ENCODE measurements at regions not wholly inside any gene's neighbourhood (a gene's known extent, or its start where the extent isn't known, plus 50 kb on each side); places are given as distances from the start of the nearest gene placed in this dataset.
"Not testable (repeated sequence)": the region's sequence is repeated elsewhere in the genome, so short reads cannot be mapped to it uniquely, and the experiment has no call there.

DNA sequence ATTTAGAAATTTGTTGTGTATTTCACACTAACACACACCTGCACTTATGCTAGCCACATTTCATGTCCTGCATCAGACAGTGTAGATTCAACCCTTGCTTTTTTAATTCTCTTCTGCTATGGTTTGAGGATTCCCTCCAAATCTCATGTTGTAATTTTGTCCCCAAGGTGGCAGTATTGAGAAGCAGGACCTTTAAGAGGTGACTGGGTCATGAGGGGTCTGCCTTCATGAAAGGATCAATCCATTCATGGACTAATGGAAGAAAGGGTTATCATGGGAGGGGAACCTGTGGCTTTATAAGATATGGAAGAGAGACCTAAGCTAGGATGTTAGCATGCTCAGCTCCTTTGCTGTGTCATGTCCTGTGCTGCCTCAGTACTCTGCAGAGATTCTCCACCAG lies 1032.2 kb downstream of the CDH11 start:
- no peak for DNase-seq

DNA sequence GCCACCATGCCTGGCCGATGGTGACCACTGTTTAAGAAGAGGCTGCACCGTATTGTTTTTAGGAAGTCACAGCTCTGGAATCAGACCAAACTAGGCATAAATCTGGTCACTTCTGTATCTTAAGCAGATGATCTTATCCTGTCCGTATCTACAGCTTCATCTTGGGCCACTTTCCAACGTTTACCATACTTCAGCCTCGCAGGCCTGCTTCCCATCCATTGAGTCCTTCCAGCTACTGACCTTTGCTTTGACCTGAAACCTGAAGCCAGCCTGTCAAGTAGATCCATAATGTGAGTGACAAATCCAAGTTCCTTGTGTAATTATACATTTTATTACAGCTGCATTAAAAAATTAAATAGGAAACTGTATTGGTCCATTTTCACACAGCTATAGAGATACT lies 1033.0 kb downstream of the CDH11 start:
- no peak for DNase-seq

DNA sequence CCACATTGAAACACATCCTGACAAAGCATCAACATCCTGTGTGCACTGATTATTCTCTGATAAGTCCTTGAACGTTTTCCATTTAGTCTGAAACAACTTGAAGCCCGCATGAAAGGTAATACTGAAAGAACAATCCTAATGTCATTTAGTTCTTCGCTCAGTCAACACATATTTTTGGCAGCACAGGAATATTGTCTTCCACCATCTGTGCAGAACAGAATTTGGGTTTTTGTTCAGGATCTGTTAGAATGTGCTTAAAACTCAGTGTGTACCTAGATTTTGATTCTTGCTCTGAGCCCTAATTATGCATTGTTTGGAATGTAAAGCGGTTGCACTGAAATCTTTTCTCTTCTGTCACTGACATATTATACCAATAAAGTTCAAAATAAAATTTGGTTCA lies 1036.6 kb downstream of the CDH11 start:
- no peak for DNase-seq

DNA sequence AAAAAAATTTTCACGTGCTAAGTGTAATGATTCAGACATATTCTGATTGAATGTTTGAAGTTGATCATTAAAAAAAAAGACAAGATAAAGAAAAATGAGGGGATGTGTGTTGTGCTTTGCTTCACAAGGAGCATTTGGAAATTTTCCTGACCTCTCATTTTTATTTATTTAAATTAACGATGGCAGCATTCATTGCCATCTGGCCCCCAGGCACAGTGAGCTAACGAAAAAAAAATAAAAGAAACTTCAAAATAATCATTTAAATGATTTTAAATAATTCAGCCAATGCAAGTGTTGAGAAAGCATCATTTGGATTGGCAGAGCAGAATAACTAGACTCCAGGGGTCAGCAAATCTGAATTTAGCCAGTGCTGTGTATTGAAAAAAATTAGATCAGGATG lies 1037.2 kb downstream of the CDH11 start:
- no peak for DNase-seq

DNA sequence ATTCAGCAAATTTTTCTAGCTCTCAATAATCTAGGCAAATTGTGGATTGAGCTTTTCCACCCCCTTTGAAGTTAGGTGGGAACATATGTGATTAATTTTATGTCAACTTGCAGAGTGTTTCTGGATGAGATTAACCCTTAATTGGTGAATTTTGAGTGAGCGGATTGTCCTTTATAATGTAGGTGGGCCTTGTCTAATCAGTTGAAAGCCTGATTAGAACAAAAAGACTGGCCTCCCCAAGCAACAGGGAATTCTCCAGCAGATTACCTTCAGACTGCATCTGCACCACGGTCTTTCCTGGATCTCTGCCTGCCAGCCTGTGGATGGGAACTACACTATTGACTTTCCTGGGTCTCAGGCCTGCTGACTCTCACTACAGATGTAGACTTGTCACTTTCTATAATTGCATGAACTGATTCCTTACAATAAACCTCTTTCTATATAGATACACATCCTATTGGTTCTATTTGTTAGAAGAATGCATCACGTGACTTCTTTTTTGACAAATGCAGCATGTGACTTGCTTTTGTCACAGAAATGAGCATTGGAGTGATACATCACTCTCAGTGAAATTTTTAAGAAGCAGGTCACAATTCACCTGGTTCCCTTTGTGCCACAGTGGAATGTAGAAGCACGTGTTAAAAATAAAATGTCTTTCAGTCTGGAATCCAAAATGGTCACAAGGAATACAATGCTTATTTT lies 1038.3 kb downstream of the CDH11 start:
- no peak for DNase-seq

DNA sequence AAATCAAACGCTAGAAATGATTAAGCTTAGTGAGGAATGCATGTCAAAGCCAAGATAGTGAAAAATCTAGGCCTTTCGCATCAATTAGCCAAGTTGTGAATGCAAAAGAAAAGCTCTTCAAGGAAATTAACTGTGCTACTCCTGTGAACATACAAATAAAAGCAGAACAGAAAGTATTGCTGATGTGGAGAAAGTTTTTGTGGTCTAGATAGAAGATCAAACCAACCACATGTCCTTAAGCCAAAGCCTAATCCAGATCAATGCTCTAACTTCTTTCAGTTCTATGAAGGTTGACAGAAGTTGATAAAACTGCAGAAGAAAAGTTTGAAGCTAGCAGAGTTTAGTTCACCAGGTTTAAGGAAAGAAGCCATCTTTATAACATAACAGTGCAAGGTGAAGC lies 1044.6 kb downstream of the CDH11 start:
- no peak for DNase-seq

DNA sequence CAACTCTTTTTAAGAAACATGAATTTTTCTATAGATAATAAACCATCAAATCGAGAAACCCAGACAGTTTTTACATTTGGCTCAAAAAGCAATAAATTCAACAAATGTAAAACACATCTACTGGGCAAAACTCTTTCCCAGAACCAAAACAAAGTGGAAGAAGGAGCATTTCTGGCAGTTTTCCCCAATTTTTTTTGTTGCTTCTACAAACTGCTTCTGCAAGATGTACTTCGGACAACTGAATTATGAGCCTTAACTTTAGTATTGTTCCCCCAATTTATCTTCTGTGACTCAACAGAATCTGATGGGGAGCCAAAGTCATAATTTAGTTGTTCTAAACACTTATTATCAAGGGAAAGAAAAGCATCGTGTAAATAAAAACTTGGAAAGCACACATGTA lies 1047.2 kb downstream of the CDH11 start:
- no peak for DNase-seq

DNA sequence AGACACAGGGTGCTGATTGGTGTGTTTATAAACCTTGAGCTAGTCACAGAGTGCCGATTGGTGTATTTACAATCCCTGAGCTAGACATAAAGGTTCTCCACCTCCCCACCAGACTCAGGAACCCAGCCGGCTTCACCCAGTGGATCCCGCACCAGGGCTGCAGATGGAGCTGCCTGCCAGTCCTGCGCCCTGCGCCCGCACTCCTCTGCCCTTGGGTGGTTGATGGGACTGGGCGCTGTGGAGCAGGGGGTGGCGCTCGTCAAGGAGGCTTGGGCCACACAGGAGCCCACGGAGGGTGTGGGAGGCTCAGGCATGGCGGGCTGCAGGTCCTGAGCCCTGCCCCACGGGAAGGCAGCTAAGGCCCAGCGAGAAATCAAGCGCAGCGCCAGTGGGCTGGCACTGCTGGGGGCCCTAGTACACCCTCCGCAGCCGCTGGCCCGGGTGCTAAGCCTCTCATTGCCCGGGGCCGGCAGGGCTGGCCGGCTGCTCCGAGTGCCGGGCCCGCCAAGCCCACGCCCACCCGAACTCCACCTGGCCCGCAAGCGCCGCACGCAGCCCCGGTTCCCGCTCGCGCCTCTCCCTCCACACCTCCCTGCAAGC lies 1049.6 kb downstream of the CDH11 start:
- not testable (repeated sequence) for DNase-seq

DNA sequence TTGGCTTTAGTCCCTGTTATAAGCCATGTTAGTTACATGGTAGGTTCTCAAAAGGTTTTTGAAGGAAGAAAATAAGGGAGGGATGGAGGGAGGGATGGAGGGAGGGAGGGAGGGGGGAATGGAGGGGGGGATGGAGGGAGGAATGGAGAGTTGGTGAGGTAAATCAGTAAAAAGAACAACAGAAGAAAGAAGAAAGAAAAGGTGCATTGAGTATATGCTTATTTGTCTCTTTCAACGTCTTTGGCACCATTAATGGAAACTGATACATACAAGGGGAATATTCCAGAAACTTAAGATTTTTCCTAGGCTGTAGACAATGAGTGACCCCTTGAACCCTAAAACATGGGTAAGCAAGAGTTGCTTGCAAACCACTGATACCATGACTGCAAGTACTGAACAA lies 1056.3 kb downstream of the CDH11 start:
- no peak for DNase-seq

DNA sequence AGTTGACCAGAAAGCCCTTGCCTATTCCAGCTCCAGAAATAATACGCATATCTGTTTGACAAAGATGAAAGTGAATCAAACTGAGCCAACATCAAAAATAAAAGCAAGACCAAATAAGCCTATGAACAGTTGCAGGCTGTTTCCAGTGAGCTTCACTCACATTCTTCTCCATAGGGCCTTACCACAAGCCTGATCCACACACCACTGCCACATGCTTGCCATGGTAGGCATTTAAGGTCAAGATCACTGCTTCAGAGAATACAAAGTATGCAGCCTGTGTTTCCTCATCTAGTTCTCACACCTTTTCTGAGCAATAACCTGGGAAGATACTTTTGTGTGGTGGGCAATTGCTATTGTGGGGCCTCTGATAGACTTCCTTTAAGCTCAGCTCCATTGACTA lies 1060.2 kb downstream of the CDH11 start:
- DNase-seq: no peak

DNA sequence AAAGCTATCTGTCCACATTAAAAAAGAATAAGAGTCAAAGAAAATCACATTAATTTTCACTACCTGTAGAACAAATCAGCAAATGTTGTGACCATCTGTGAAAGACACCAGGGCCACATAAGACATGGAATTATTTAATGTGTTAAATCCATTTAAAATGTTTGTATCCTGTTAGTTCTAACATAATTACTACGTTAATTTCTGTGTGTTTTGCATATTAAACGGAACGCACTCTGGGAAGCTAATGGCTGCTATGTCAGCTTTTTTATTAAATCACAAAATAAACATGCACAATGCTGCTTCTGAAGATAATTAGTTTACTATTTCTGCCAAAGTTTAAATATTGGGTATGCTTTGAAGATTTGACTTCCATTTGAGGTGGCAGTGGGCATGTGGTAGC lies 1061.2 kb downstream of the CDH11 start:
- no peak for DNase-seq

DNA sequence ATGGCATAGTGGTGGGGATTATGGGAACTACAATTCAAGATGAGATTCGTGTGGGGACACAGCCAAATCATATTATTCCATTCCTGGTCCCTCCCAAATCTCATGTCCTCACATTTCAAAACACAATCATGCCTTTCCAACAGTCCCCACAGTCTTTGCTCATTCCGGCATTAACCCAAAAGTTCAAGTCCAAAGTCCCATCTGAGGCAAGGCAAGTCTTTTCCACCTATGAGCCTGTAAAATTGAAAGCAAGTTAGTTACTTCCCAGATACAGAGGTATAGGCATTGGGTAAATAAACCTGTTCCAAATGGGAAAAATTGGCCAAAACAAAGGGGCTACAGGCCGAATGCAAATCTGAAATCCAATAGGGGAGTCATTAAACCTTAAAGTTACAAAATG lies 1063.2 kb downstream of the CDH11 start:
- no peak for DNase-seq

DNA sequence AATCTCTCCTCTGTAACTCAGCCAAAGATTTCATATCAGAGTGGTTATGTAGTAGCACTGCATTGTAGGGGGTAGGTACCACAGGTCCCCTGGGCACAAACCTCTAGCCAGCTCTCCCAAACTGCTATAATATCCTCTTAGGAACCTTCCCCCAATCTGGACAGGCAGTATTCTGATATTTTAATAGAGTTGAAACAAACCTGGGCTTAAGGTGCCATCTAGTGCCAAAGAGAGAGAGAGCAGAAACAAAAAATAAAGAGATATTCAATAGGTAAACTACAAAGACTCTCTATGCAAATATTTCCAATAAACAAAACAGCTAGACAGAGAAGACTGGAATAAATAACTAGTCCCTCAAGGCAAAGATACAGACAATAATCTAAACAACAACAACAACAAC lies 1070.0 kb downstream of the CDH11 start:
- DNase-seq: no peak

DNA sequence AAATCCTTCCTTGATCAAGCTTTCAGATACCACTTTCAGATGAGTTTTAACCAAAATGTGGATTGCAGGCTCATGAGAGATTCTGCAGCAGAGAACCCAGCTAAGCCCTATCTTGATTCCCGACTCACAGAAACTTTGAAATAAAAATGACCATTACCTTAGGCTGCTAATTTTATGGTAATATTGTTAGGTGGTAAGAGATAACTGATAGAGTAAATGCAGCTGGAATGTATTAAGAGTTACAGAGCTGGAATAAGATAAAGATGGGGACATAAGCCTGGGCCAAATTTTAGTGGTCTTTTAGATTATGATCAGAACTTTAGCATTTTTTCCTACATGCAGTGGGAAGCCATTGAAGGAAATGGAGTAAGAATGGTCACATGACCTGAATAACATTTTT lies 1074.0 kb downstream of the CDH11 start:
- no peak for DNase-seq

DNA sequence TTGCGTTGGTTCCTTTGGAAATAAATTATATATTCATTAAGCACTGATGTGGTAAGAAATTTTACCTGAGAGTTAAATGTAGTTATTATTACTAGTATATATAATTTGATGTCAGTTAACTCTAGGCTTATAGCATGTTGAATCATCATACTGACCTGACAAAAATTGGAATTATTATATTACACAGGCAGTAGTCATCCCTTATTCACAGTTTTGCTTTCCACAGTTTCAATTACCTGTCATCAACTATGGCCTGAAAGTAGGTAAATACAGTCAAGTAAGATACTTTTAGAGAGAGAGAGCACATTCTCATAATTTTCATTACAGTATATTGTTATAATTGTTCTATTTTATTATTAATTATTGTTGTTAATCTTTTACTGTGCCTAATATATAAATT lies 1074.7 kb downstream of the CDH11 start:
- no peak for DNase-seq

DNA sequence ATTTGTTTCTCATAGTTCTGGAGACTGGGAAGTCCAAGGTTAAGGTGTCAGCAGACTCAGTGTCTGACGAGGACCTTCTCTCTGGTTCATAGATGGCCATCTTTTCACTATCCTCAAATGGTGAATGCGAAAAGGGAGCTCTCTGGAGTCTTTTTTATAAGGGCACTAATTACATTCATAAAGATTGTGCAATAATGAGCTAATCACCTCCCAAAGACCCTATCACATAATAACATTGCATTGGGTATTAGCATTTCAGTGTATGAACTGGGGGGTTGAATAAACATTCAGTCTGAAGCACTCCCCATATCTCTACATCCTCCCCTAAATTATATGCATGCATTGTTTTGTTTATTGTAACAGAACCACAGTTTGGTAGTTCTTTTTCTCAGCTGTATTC lies 1086.5 kb downstream of the CDH11 start:
- DNase-seq: no peak

DNA sequence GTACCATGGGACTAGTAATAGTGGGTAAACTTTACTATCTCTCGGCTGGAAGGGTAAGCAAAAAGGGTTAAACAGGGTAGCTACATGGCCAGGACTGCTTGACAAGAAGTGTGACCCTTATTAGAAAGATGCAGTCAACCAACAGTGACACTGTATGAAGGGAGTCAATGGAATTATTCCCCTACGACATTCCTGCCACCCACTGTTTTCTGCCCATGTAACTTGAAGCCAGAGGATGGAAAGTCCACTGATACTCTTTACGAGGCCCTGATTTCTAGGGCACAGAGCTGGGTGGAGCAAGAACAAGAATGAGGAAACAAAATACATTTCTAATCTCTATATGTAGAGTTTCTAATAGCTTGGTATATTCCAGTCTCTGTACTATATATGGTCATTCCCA lies 1102.5 kb downstream of the CDH11 start:
- no peak for DNase-seq

DNA sequence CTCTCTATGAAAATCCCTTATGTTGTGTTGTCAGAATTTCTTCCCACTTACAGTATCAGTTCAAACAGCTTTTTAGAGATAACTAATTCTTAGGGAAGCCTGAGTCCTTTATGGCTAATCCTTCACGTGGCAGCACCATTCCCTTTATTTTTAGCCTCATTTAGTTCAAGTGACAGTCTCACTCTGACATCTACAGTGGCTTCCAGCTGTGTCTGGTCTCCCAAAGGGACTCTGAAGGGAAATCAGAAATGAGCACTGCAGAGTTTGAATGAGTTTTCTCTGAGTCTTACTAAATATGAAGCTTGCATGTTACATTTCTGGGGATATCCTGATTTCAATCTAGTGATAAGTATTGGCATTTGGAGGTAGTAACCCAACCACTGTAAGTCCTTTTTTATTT lies 1104.1 kb downstream of the CDH11 start:
- DNase-seq: no peak

DNA sequence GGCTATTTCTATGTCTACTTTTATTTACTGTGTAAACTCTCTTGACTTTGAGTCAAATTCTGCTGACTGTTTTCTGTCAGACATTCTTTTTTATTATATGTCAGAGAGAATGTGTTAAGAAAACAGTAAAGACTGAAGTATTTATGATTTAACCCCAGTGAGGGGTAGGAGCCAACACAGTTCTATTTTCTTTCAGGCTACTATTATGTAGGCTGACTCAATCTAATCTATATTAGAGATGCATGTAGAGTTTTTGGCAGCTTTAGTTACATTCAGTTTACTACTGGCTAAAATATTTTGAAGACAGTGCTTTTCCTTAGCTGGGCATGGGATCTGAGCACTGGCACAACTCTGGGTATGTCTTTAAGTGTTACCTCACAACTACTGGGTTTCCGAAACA lies 1108.0 kb downstream of the CDH11 start:
- DNase-seq: no peak

DNA sequence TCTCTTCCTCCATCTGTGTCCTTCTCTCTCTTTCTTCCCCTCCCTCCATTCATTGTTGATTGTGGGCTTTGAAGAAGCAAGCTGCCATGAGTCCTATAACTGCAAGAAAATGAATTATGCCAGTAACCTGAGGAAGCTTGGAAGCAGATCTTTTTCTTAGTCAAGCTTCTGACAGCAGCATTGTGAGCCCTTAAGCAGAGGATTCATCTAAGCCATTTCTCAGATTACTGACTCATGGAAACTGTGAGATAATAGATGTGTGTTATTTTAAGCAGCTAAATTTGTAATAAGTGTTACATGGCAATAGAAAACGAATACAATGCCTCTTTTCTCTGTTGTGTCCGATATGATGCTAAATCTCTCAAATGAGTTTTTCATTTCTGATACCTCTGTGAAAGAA lies 1109.7 kb downstream of the CDH11 start:
- DNase-seq: no peak

DNA sequence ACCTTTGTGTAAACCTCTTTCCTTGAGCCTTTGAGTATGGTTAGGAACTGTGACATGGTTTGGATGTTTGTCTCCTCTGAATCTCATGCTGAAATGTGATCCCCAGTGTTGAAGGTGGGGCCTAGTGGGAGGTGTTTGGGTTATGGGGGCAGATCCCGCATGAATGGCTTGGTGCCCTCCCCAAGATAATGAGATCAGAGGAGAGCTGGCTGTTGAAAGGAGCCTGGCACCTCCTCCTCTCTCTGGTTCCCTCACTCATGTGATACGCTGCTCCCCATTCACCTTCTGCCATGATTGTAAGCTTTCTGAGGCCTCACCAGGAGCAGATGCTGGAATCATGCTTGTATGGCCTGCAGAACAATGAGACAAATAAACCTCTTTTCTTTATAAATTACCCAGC lies 1110.2 kb downstream of the CDH11 start:
- DNase-seq: no peak

DNA sequence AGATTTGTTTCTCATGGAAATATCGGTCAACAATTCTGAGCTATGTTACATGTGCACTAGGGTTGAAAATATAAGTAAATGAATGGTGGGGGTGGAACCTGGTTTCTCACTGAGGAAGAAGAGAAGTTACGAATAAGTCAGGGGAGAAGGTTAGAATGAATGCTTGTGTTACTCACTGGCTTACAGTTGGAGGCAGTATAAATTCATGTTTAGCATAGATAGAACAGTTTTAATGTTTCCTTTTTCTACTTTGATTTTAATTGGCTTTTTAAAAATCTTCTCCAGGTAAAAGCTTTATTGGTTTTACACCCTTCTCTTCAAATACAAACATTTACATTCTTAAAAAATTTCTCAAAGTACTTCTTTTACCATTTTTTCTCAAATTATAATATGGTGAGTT lies 1113.7 kb downstream of the CDH11 start:
- no peak for DNase-seq

DNA sequence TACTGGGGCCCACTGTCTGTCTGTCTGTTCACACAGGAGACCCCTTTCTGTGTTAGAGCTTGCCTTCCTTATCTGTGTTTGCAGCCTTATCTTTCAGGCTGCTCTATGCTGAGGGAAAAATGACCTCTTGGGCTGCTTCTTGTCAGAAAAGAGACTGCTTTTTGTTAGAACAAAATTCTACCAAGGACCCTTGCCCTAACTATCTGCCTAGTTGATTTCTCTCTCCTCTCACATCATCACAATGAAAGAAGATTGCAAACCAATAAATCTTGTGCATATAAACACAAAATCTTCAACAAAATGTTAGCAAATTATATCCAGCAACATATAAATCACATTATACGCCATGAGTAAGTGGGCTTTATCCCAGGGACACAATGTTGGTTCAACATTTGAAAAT lies 1117.7 kb downstream of the CDH11 start:
- DNase-seq: no peak

DNA sequence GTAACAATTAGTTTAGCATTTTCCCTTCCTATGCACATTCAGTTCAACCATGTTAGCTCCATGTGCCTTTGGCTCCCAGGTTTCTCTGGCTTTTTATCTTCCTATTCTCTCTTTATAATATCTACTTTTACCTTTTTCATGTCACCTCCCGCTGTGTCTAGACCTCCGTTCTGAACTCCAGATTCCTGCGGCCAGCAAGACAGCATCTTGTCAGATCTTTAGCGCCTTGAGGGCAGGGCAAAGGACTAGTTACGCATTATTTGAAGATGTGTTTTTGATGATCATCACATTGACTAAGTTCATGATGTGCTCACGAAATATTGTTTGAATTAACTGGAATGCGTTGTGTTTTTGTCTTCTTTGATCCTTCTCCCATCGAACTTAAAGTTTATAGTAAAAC lies 1126.8 kb downstream of the CDH11 start:
- DNase-seq: no peak

DNA sequence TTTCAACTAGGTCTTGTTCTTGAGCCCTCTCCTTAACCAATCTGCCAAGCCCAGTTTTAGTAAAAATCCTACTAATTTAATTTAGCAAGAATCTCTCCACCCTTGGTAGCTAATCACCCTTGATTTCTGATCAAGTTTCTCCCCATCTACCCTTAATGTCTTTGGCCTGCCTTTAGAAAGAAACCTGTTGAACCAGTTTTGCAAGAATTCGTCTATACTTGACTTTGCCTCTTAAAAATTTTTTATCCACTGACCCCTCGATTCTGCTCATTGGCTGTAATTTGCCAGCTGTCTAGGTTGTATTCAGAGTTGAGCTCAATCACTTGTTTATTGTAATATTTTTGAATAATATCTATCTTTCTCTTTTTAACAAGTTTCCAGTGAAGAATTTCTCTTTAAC lies 1138.5 kb downstream of the CDH11 start:
- no peak for DNase-seq

All from activated CD4-positive, alpha-beta T cell treated with anti-CD3 and anti-CD28 coated beads, Interleukin-2, amount 50 U/mL, for 16 hours (primary cell).